ENCODE measurements at regions not wholly inside any gene's neighbourhood (a gene's known extent, or its start where the extent isn't known, plus 50 kb on each side); places are given as distances from the start of the nearest gene placed in this dataset.

DNA sequence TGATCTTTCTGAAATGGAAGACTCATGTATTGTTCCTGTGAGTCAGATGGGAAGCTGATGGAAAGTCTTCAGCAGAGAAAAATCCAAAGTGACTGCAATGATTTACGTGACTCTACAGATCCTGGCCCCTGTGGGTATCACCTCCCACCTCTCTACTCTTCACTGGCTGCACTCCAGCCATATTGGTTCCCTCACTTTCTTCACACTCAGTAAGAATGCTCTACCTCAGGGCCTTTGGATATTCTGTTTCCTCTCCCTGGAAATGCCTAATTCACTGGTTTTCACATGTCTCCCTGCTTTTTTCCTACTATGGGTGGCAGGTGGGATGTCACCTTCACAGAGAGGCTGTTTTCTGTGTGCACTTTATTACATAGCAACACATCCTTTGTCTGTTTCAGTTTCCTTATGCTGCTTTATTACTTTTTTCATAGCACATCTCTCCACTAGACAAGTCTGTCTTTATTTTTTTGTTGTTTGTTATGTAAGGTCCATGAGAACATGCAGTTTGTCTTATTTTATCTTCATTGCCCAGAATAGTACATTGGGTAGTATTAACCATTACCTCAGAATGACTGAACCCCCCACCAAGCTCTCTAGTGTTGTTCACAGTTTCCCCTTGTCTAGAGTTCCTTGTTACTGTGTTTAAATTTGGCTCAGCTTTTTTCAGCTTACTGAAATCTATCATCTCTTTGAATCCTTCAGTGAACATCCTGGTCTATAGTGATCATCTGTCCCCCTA, 57.6 kb upstream of the CLNK start (continued):
- TF ChIP-seq MAX (IDR thresholded peaks at IDR 0.05) = no peak
- no peak for TF ChIP-seq CBX5 (IDR thresholded peaks at IDR 0.05; ENCODE audit: low read depth, low read length)
- TF ChIP-seq BCL11A (IDR thresholded peaks at IDR 0.05; ENCODE audit: low read depth in 2 of 2, low read length in 2 of 2) = no peak
- no peak for TF ChIP-seq ASH2L (IDR thresholded peaks at IDR 0.05; ENCODE audit: low read length)
- TF ChIP-seq PHF8 (conservative IDR thresholded peaks at IDR 0.05; ENCODE audit: low read depth, low read length) = no peak

All from H1 (cell line).